WTC11 (cell line): ENCODE measurements at regions not wholly inside any gene's neighbourhood (a gene's known extent, or its start where the extent isn't known, plus 50 kb on each side); places are given as distances from the start of the nearest gene placed in this dataset.

Source experiments
- ATAC-seq: fragments of 200-7000 bp; cut with Tn5 transposase; 2 replicates; pipeline ENCODE4 v1.10.0; 2021; ENCODE audit warnings: mild to moderate bottlenecking, moderate library complexity
- CTCF ChIA-PET: fragments of 300-600 bp; sonication (Branson Sonifier 250); formaldehyde crosslinking; loops from one replicate; lab custom pipeline; 2021; ENCODE audit warnings: antibody characterized with exemption; lab: Charles Lee
- POLR2A ChIA-PET: fragments of 350-600 bp; sonication (Branson Sonifier 250); formaldehyde crosslinking; loops from one replicate; lab custom pipeline; 2021; ENCODE audit warnings: antibody characterized with exemption; lab: Charles Lee
- DNase-seq: peaks from one replicate; pipeline ENCODE4 v3.0.0; 2021; ENCODE audit warnings: low spot score
- H3K27ac Mint-ChIP-seq: 2 replicates; pipeline ENCODE4 v1.8.0; 2021; ENCODE audit warnings: mixed read lengths
- H3K27me3 Mint-ChIP-seq: 2 replicates; pipeline ENCODE4 v1.8.0; 2021; ENCODE audit warnings: low read depth, mild to moderate bottlenecking, moderate library complexity, mixed read lengths
- H3K36me3 Mint-ChIP-seq: 2 replicates; pipeline ENCODE4 v1.8.0; 2021; ENCODE audit warnings: mixed read lengths
- H3K4me1 Mint-ChIP-seq: 2 replicates; pipeline ENCODE4 v1.8.0; 2022; ENCODE audit warnings: mixed read lengths
- H3K4me3 Mint-ChIP-seq: 2 replicates; pipeline ENCODE4 v1.8.0; 2021; ENCODE audit warnings: mild to moderate bottlenecking, moderate library complexity, mixed read lengths
- H3K9me3 Mint-ChIP-seq: 2 replicates; pipeline ENCODE4 v1.8.0; 2021; ENCODE audit warnings: mixed read lengths
- AFF4 ChIP-seq: sonication (generic); formaldehyde crosslinking; IDR thresholded peaks from 2 replicates; pipeline ENCODE4 v1.8.1; 2023; ENCODE audit warnings: mild to moderate bottlenecking, missing genetic modification reagents, borderline replicate concordance
- ATF1 ChIP-seq: sonication (generic); formaldehyde crosslinking; IDR thresholded peaks from 2 replicates; pipeline ENCODE4 v1.8.1; 2023; ENCODE audit warnings: mild to moderate bottlenecking, moderate library complexity, missing genetic modification reagents
- ATF3 ChIP-seq: sonication (generic); formaldehyde crosslinking; conservative IDR thresholded peaks from 2 replicates; pipeline ENCODE4 v1.8.1; 2022; ENCODE audit warnings: mild to moderate bottlenecking, missing genetic modification reagents
- E2F5 ChIP-seq: sonication (generic); formaldehyde crosslinking; IDR thresholded peaks from 2 replicates; pipeline ENCODE4 v1.8.1; 2022; ENCODE audit warnings: mild to moderate bottlenecking, moderate library complexity, missing genetic modification reagents
- HMGA2 ChIP-seq: fragments of 250-450 bp; sonication (Bioruptor Pico); IDR thresholded peaks from 2 replicates; pipeline ENCODE4 v1.4.0; 2021; ENCODE audit warnings: mild to moderate bottlenecking, moderate library complexity
- JUN ChIP-seq: sonication (generic); formaldehyde crosslinking; IDR thresholded peaks from 2 replicates; pipeline ENCODE4 v1.8.0; 2023; ENCODE audit warnings: mild to moderate bottlenecking, missing genetic modification reagents
- MAX ChIP-seq: sonication (generic); formaldehyde crosslinking; IDR thresholded peaks from 2 replicates; pipeline ENCODE4 v1.8.0; 2022; ENCODE audit warnings: mild to moderate bottlenecking, missing genetic modification reagents
- MLX ChIP-seq: sonication (generic); formaldehyde crosslinking; IDR thresholded peaks from 2 replicates; pipeline ENCODE4 v1.8.1; 2023; ENCODE audit warnings: mild to moderate bottlenecking, missing genetic modification reagents, moderate library complexity
- PRDM15 ChIP-seq: sonication (generic); formaldehyde crosslinking; IDR thresholded peaks from 2 replicates; pipeline ENCODE4 v1.8.0; 2022; ENCODE audit warnings: missing genetic modification reagents
- PREB ChIP-seq: sonication (generic); formaldehyde crosslinking; IDR thresholded peaks from 2 replicates; pipeline ENCODE4 v1.8.1; 2022; ENCODE audit warnings: mild to moderate bottlenecking, missing genetic modification reagents, moderate library complexity, borderline replicate concordance
- SP1 ChIP-seq: sonication (generic); formaldehyde crosslinking; conservative IDR thresholded peaks from 2 replicates; pipeline ENCODE4 v1.8.1; 2022; ENCODE audit warnings: missing genetic modification reagents
- STAT6 ChIP-seq: sonication (generic); formaldehyde crosslinking; conservative IDR thresholded peaks from 2 replicates; pipeline ENCODE4 v1.8.1; 2023; ENCODE audit warnings: mild to moderate bottlenecking, low read depth, missing genetic modification reagents, moderate library complexity
- TCF7 ChIP-seq: sonication (generic); formaldehyde crosslinking; IDR thresholded peaks from 2 replicates; pipeline ENCODE4 v1.8.0; 2022; ENCODE audit warnings: mild to moderate bottlenecking, low read depth, missing genetic modification reagents, moderate library complexity
- ZNF425 ChIP-seq: fragments of 250-450 bp; sonication (Bioruptor Pico); conservative IDR thresholded peaks from 2 replicates; pipeline ENCODE4 v1.9.0; 2021; ENCODE audit warnings: mild to moderate bottlenecking
- ZNF512 ChIP-seq: sonication (generic); formaldehyde crosslinking; IDR thresholded peaks from 2 replicates; pipeline ENCODE4 v1.8.1; 2022; ENCODE audit warnings: missing genetic modification reagents, borderline replicate concordance

GRCh38 chr5:133713209-133713608, 100.9 kb upstream of the FSTL4 start (continued):
- TF ChIP-seq AFF4 (CRISPR knock-in tag) (no peak), PRDM15 (CRISPR knock-in tag) (no peak), PREB (CRISPR knock-in tag) (no peak), ATF1 (CRISPR knock-in tag) (no peak), ZNF512 (CRISPR knock-in tag) (no peak), MLX (no peak), SP1 (CRISPR knock-in tag) (no peak)

GRCh38 chr5:133712562-133712961, 100.2 kb upstream of the FSTL4 start:
- peaks cover 5% of the 10 kb centered on the region; the same call in 1 of the 2 replicates for H3K27me3 Mint-ChIP-seq
- CTCF ChIA-PET: interaction anchor here (0.6 to 0.9 kb wide), 2 partner anchors 149 to 289 kb away, joined by 3 to 5 read pairs; no protein-coding TSS in a partner anchor
- no peaks in the 10 kb centered on the region for H3K4me1 Mint-ChIP-seq
- ATAC-seq: no peak
- H3K9me3 Mint-ChIP-seq: no peaks in the 10 kb centered on the region
- POLR2A ChIA-PET: no interaction called here
- no peak overlapping the region for H3K27ac Mint-ChIP-seq
- H3K4me3 Mint-ChIP-seq: no peak overlapping the region
- no peak for DNase-seq
- H3K36me3 Mint-ChIP-seq: no peaks in the 10 kb centered on the region
- TF ChIP-seq TCF7 (no peak), JUN (CRISPR knock-in tag) (no peak), E2F5 (CRISPR knock-in tag) (no peak), MAX (CRISPR knock-in tag) (no peak), STAT6 (CRISPR knock-in tag) (no peak), HMGA2 (CRISPR knock-in tag) (no peak), ZNF512 (CRISPR knock-in tag) (no peak), ZNF425 (CRISPR knock-in tag) (no peak), ATF3 (CRISPR knock-in tag) (no peak)
